PFSK-1 (cell line): ENCODE measurements at regions not wholly inside any gene's neighbourhood (a gene's known extent, or its start where the extent isn't known, plus 50 kb on each side); places are given as distances from the start of the nearest gene placed in this dataset.
A peak's percentile ranks its signal among the peaks of the same experiment; 100 is the strongest.

ENCODE experiments used
- FOXP2 ChIP-seq: optimal IDR thresholded peaks from 2 replicates; pipeline ENCODE3; 2011; ENCODE audit warnings: borderline replicate concordance, control low read depth, inconsistent platforms; ENCODE audit not compliant: insufficient read depth; ENCODE audit errors: extremely low read length, extremely low read depth
- POLR2AphosphoS5 ChIP-seq: IDR thresholded peaks from 2 replicates; pipeline ENCODE4 v1.6.1; 2012; ENCODE audit warnings: low read depth, mild to moderate bottlenecking, control low read depth, low read length, moderate library complexity
- REST ChIP-seq, 2 experiments: IDR thresholded peaks; 2 replicates each; pipeline versions ENCODE4 v1.6.1 to v1.8.0; 2011 to 2012; ENCODE audit warnings: low read depth in 2 of 2, low read length in 2 of 2, control low read depth in 1 of 2, inconsistent platforms in 1 of 2, mild to moderate bottlenecking in 1 of 2, moderate library complexity in 1 of 2; ENCODE audit not compliant: insufficient read depth in 1 of 2
- SIN3A ChIP-seq: IDR thresholded peaks from 2 replicates; pipeline ENCODE4 v1.6.1; 2012; ENCODE audit warnings: mild to moderate bottlenecking, low read length, moderate library complexity, borderline replicate concordance; ENCODE audit not compliant: insufficient read depth
- TAF1 ChIP-seq: IDR thresholded peaks from 2 replicates; pipeline ENCODE4 v1.6.1; 2012; ENCODE audit warnings: low read length, control low read depth, borderline replicate concordance; ENCODE audit not compliant: insufficient read depth

- no peak for TF ChIP-seq REST (IDR thresholded peaks at IDR 0.05; ENCODE audit: insufficient read depth in 1 of 2, low read depth in 2 of 2, low read length in 2 of 2)
- TF ChIP-seq FOXP2: no peak
Measured at GRCh38 chr18:42258301-42258965, 303.4 kb downstream of the PIK3C3 start.

- TF ChIP-seq REST (IDR thresholded peaks at IDR 0.05; ENCODE audit: insufficient read depth in 1 of 2, low read depth in 2 of 2, low read length in 2 of 2): no peak
Measured at GRCh38 chr18:42261731-42262130, 306.7 kb downstream of the PIK3C3 start.

- TF ChIP-seq TAF1 (no peak), REST (IDR thresholded peaks at IDR 0.05; ENCODE audit: insufficient read depth in 1 of 2, low read depth in 2 of 2, low read length in 2 of 2) (no peak), SIN3A (no peak), FOXP2 (no peak), POLR2AphosphoS5 (no peak)
Measured at GRCh38 chr18:42264497-42264896, 309.5 kb downstream of the PIK3C3 start.

- TF ChIP-seq REST (IDR thresholded peaks at IDR 0.05; ENCODE audit: insufficient read depth in 1 of 2, low read depth in 2 of 2, low read length in 2 of 2) (no peak), POLR2AphosphoS5 (no peak), SIN3A (no peak), FOXP2 (no peak), TAF1 (no peak)
Measured at GRCh38 chr18:42268186-42268725, 313.2 kb downstream of the PIK3C3 start.

GRCh38 chr18:42268798-42269197, 313.8 kb downstream of the PIK3C3 start:
- TF ChIP-seq REST (IDR thresholded peaks at IDR 0.05; ENCODE audit: insufficient read depth in 1 of 2, low read depth in 2 of 2, low read length in 2 of 2) (peak in 1 of 2 experiments; percentile 53; a peak in 2 of 4 replicates), SIN3A (no peak), FOXP2 (no peak), POLR2AphosphoS5 (no peak)
